ENCODE measurements at regions not wholly inside any gene's neighbourhood (a gene's known extent, or its start where the extent isn't known, plus 50 kb on each side); places are given as distances from the start of the nearest gene placed in this dataset.
"Not testable (repeated sequence)": the region's sequence is repeated elsewhere in the genome, so short reads cannot be mapped to it uniquely, and the experiment has no call there.

GRCh38 chr7:83882551-83882950, 233.6 kb upstream of the SEMA3E start:
- no peak for DNase-seq (ENCODE audit: low spot score)

GRCh38 chr7:83879063-83879462, 230.1 kb upstream of the SEMA3E start:
- no peak for DNase-seq (ENCODE audit: low spot score)

GRCh38 chr7:83878614-83879013, 229.7 kb upstream of the SEMA3E start:
- DNase-seq (ENCODE audit: low spot score) = no peak

GRCh38 chr7:83876593-83876992, 227.7 kb upstream of the SEMA3E start:
- DNase-seq (ENCODE audit: low spot score) = no peak

GRCh38 chr7:83873459-83873858, 224.5 kb upstream of the SEMA3E start:
- DNase-seq (ENCODE audit: low spot score) = no peak

GRCh38 chr7:83872501-83872900, 223.6 kb upstream of the SEMA3E start:
- DNase-seq (ENCODE audit: low spot score) = no peak

GRCh38 chr7:83870515-83870914, 221.6 kb upstream of the SEMA3E start:
- no peak for DNase-seq (ENCODE audit: low spot score)

GRCh38 chr7:83866582-83866981, 217.6 kb upstream of the SEMA3E start:
- DNase-seq (ENCODE audit: low spot score) = no peak

GRCh38 chr7:83864551-83864950, 215.6 kb upstream of the SEMA3E start:
- DNase-seq (ENCODE audit: low spot score) = no peak

- DNase-seq (ENCODE audit: low spot score) = no peak
Measured at GRCh38 chr7:83863906-83864305, 215.0 kb upstream of the SEMA3E start.

- no peak for DNase-seq (ENCODE audit: low spot score)
Measured at GRCh38 chr7:83861876-83862275, 212.9 kb upstream of the SEMA3E start.

GRCh38 chr7:83859827-83860226, 210.9 kb upstream of the SEMA3E start:
- no peak for DNase-seq (ENCODE audit: low spot score)

- DNase-seq (ENCODE audit: low spot score) = no peak
Measured at GRCh38 chr7:83857691-83858090, 208.8 kb upstream of the SEMA3E start.

GRCh38 chr7:83856094-83856493, 207.2 kb upstream of the SEMA3E start:
- no peak for DNase-seq (ENCODE audit: low spot score)

- DNase-seq (ENCODE audit: low spot score) = no peak
Measured at GRCh38 chr7:83852136-83852535, 203.2 kb upstream of the SEMA3E start.

GRCh38 chr7:83851551-83851950, 202.6 kb upstream of the SEMA3E start:
- no peak for DNase-seq (ENCODE audit: low spot score)

GRCh38 chr7:83850941-83851340, 202.0 kb upstream of the SEMA3E start:
- no peak for DNase-seq (ENCODE audit: low spot score)

GRCh38 chr7:83850125-83850524, 201.2 kb upstream of the SEMA3E start:
- DNase-seq (ENCODE audit: low spot score) = no peak

- no peak for DNase-seq (ENCODE audit: low spot score)
Measured at GRCh38 chr7:83849131-83849530, 200.2 kb upstream of the SEMA3E start.

GRCh38 chr7:83842894-83843293, 194.0 kb upstream of the SEMA3E start:
- no peak for DNase-seq (ENCODE audit: low spot score)

GRCh38 chr7:83837683-83838082, 188.7 kb upstream of the SEMA3E start:
- DNase-seq (ENCODE audit: low spot score) = no peak

- DNase-seq (ENCODE audit: low spot score) = no peak
Measured at GRCh38 chr7:83836028-83836427, 187.1 kb upstream of the SEMA3E start.

GRCh38 chr7:83835424-83835823, 186.5 kb upstream of the SEMA3E start:
- DNase-seq (ENCODE audit: low spot score) = no peak

- DNase-seq (ENCODE audit: low spot score) = not testable (repeated sequence)
Measured at GRCh38 chr7:83833721-83834120, 184.8 kb upstream of the SEMA3E start.

GRCh38 chr7:83832009-83832408, 183.1 kb upstream of the SEMA3E start:
- DNase-seq (ENCODE audit: low spot score) = no peak
